ENCODE measurements at regions not wholly inside any gene's neighbourhood (a gene's known extent, or its start where the extent isn't known, plus 50 kb on each side); places are given as distances from the start of the nearest gene placed in this dataset.
A peak's percentile ranks its signal among the peaks of the same experiment; 100 is the strongest.
"Not testable (repeated sequence)": the region's sequence is repeated elsewhere in the genome, so short reads cannot be mapped to it uniquely, and the experiment has no call there.

DNA sequence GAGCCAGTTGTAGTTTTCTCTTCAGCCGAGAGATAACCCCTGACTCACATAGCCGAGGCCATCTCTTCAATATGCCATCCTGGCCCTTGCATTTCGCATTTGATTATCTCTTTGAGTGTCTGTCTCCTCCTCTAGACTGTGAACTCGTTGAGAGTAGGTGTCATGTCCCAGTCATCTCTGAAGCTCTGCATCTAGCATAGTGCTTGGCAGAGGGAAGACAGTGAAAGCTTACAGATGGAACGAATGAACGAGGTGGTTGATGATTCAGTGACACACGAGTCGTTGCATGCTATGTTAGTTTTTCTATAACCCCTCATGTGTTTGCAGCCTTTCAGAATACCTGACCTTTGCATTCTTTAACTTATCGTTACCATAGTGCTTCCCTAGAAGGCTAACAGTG lies 59.9 kb upstream of the CYRIA start:
- Mint-ChIP-seq H3K4me3 (no peak overlapping the region), H3K9me3 (no peaks in the 10 kb centered on the region), H3K36me3 (ENCODE audit: low read depth) (no peaks in the 10 kb centered on the region), H3K27ac (no peak overlapping the region), H3K4me1 (ENCODE audit: low read depth) (peaks cover 5% of the 10 kb centered on the region), H3K27me3 (peaks cover 17% of the 10 kb centered on the region)
- TF ChIP-seq, protein P1, sequence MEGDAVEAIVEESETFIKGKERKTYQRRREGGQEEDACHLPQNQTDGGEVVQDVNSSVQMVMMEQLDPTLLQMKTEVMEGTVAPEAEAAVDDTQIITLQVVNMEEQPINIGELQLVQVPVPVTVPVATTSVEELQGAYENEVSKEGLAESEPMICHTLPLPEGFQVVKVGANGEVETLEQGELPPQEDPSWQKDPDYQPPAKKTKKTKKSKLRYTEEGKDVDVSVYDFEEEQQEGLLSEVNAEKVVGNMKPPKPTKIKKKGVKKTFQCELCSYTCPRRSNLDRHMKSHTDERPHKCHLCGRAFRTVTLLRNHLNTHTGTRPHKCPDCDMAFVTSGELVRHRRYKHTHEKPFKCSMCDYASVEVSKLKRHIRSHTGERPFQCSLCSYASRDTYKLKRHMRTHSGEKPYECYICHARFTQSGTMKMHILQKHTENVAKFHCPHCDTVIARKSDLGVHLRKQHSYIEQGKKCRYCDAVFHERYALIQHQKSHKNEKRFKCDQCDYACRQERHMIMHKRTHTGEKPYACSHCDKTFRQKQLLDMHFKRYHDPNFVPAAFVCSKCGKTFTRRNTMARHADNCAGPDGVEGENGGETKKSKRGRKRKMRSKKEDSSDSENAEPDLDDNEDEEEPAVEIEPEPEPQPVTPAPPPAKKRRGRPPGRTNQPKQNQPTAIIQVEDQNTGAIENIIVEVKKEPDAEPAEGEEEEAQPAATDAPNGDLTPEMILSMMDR (IDR thresholded peaks at IDR 0.05): no peak
- peak; percentile 10 for DNase-seq
- CTCF ChIA-PET: no interaction called here
- POLR2A ChIA-PET: no interaction called here
- intact Hi-C loops (cut with micrococcal nuclease): no loop called here
- ATAC-seq: peak; percentile 80

DNA sequence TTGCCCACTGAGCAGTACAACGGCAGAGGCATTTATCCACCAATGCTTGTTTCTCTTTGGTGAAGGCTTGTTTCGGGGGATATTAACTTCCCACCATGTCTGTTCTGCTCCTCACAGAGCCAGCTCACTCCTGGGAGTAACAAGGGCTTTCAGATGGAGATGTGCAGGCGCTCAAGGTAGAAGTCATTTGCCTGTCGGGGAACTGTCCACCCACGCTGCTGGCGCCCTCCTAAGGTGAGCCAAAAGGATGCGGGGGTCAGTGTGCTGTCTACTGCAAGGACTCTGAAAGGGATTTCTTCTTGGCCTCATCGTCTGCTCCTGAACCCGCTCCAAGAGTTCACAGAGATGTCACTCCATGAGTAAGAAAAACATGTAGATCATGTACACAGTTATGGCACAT lies 57.0 kb upstream of the CYRIA start:
- peaks cover 11% of the 10 kb centered on the region for H3K27me3 Mint-ChIP-seq
- H3K27ac Mint-ChIP-seq: no peak overlapping the region
- no peak for DNase-seq
- H3K36me3 Mint-ChIP-seq (ENCODE audit: low read depth): no peaks in the 10 kb centered on the region
- ChIA-PET CTCF (no interaction called here), POLR2A (no interaction called here)
- no peak overlapping the region for H3K4me3 Mint-ChIP-seq
- intact Hi-C loops (cut with micrococcal nuclease): no loop called here
- ATAC-seq: no peak
- TF ChIP-seq, protein P1 (IDR thresholded peaks at IDR 0.05): no peak
- peaks cover 3% of the 10 kb centered on the region for H3K4me1 Mint-ChIP-seq (ENCODE audit: low read depth)
- no peaks in the 10 kb centered on the region for H3K9me3 Mint-ChIP-seq

DNA sequence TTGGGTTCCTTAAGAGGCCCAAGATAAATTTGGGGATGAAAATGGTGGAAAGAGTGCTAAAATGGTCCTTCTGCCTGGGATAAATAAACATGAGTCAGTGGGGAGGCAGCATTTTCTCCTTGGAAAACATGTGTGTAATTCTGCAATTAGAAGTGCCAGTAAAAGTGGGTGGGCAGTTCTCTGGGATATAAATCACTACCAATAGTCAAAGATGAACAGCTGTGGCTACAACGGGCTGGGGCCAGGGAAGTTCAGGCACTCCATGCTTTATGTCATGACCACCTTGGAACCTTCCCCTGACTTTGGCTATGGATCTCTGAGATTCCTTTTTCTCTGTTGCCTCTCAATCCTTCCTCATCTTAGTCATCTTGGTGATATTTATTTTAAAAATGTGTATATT lies 56.5 kb upstream of the CYRIA start:
- ChIA-PET POLR2A (no interaction called here), CTCF (no interaction called here)
- intact Hi-C loops (cut with micrococcal nuclease): no loop called here

DNA sequence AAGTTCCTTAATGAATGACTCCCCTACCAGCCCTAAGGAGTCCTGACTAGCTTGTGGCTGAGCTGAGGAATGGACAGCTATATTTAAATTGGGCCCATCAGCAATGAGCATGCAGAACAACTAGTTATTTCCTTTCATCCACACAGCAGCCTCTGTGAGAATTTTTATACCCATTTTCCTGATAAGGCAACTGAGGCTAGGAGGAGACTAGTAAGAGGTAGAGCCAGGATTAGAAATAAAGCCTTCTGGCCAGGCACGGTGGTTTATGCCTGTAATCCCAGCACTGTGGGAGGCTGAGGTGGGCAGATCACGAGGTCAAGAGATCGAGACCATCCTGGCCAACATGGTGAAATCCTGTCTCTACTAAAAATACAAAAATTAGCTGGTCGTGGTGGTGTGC lies 55.9 kb upstream of the CYRIA start:
- H3K4me3 Mint-ChIP-seq; intact Hi-C loops (cut with micrococcal nuclease); H3K27ac Mint-ChIP-seq; H3K4me1 Mint-ChIP-seq (ENCODE audit: low read depth); CTCF ChIA-PET; ATAC-seq; H3K9me3 Mint-ChIP-seq; H3K36me3 Mint-ChIP-seq (ENCODE audit: low read depth); DNase-seq; POLR2A ChIA-PET: not testable (repeated sequence)
- H3K27me3 Mint-ChIP-seq: peaks cover 11% of the 10 kb centered on the region

More for the DNA sequence above, 56.5 kb upstream of the CYRIA start:
- H3K27me3 Mint-ChIP-seq: peaks cover 11% of the 10 kb centered on the region
- TF ChIP-seq, protein P1 (IDR thresholded peaks at IDR 0.05): no peak
- ATAC-seq: no peak
- peaks cover 3% of the 10 kb centered on the region for H3K4me1 Mint-ChIP-seq (ENCODE audit: low read depth)
- no peak for DNase-seq
- H3K9me3 Mint-ChIP-seq: no peaks in the 10 kb centered on the region
- H3K36me3 Mint-ChIP-seq (ENCODE audit: low read depth): no peaks in the 10 kb centered on the region
- H3K4me3 Mint-ChIP-seq: no peak overlapping the region
- no peak overlapping the region for H3K27ac Mint-ChIP-seq

DNA sequence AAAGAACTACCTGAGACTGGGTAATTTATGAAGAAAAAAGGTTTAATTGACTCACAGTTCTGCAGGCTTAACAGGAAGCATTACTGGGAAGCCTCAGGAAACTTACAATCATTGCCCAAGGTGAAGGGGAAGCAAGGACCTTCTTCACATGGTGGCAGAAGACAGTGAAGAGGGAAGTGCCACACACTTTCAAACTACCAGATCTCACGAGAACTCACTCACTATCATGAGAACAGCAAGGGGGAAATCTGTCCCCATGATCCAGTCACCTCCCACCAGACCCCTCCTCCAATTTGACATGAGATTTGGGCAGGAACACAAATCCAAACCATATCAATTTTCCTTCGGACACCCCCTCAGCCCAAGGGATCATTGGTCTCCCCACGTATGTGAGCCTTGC lies 55.1 kb upstream of the CYRIA start:
- CTCF ChIA-PET; H3K27ac Mint-ChIP-seq; H3K36me3 Mint-ChIP-seq (ENCODE audit: low read depth); POLR2A ChIA-PET; H3K4me3 Mint-ChIP-seq; H3K9me3 Mint-ChIP-seq; intact Hi-C loops (cut with micrococcal nuclease); DNase-seq; H3K4me1 Mint-ChIP-seq (ENCODE audit: low read depth); ATAC-seq: not testable (repeated sequence)
- H3K27me3 Mint-ChIP-seq: peaks cover 11% of the 10 kb centered on the region

DNA sequence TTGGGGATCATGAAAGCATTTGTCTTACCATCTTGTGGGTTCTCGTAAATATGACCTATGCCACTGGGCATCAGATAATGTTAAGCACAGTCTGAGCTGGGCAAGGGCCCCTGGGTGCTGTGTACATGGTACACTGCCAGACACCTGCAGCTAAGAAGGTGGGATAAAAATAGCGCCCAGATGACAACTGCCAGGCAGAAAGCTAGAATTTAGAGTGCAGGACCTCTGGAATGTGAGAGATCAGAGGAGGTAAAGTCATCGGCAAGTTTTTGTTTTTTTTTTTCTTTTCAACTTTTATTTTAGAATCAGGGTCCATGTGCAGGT lies 53.8 kb upstream of the CYRIA start:
- POLR2A ChIA-PET: no interaction called here
- intact Hi-C loops (cut with micrococcal nuclease): no loop called here
- TF ChIP-seq, protein P1 (IDR thresholded peaks at IDR 0.05): no peak
- H3K4me3 Mint-ChIP-seq: no peak overlapping the region
- H3K27me3 Mint-ChIP-seq: peaks cover 9% of the 10 kb centered on the region
- no peaks in the 10 kb centered on the region for H3K36me3 Mint-ChIP-seq (ENCODE audit: low read depth)
- no peak overlapping the region for H3K27ac Mint-ChIP-seq
- CTCF ChIA-PET: no interaction called here
- DNase-seq: no peak
- no peak for ATAC-seq
- no peaks in the 10 kb centered on the region for H3K9me3 Mint-ChIP-seq
- no peaks in the 10 kb centered on the region for H3K4me1 Mint-ChIP-seq (ENCODE audit: low read depth)
